ENCODE measurements at regions not wholly inside any gene's neighbourhood (a gene's known extent, or its start where the extent isn't known, plus 50 kb on each side); places are given as distances from the start of the nearest gene placed in this dataset.

DNA sequence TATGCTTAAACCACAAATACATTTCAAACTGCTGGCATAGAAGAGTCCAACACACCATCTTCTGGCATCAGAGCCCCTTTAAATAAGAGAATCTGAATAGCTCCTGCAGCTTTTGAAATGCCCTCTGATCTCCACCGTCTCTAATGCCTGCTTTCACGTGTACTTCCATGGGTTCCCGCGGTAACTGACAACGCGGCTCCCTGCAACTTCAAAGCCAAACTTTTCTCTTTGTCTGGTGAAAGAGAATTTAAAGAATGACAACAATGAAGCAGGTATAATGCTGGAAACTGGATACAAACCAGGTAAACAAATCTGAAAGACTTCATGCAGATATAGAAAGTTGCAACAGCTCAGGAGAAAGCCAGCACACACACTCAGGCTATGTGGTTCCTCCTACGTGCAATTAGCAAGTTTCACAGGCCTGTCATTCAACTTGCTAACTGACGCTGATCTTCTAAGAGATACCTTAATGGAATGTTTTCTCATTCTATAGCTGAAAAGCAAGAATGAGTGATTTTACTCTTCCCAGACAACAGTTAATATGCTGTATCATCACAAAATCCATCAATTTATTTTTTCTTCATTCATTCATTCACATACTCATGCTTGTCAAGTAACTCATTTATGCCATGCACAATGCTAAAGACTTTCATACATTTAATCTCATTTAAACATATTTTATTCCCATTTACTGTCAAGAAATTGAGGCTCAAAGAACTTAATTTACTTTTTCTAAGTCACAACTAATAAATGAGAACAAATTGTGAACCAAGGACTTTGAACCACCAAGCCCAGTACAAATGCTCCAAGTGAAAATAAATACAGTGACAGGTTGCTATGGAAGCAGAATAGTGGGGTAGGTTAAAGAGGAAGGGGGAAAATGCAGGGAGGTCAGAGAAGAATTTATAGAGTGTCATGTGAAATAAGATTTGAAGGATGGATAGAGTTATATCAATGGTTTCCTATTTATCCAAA, 202.7 kb upstream of the SNX7 start:
- no peak for TF ChIP-seq POLR2A (IDR thresholded peaks at IDR 0.05)
- TF ChIP-seq, protein P1, sequence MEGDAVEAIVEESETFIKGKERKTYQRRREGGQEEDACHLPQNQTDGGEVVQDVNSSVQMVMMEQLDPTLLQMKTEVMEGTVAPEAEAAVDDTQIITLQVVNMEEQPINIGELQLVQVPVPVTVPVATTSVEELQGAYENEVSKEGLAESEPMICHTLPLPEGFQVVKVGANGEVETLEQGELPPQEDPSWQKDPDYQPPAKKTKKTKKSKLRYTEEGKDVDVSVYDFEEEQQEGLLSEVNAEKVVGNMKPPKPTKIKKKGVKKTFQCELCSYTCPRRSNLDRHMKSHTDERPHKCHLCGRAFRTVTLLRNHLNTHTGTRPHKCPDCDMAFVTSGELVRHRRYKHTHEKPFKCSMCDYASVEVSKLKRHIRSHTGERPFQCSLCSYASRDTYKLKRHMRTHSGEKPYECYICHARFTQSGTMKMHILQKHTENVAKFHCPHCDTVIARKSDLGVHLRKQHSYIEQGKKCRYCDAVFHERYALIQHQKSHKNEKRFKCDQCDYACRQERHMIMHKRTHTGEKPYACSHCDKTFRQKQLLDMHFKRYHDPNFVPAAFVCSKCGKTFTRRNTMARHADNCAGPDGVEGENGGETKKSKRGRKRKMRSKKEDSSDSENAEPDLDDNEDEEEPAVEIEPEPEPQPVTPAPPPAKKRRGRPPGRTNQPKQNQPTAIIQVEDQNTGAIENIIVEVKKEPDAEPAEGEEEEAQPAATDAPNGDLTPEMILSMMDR (IDR thresholded peaks at IDR 0.05): no peak

All from adrenal gland (tissue), 5 donors.